H1 (cell line): ENCODE measurements at regions not wholly inside any gene's neighbourhood (a gene's known extent, or its start where the extent isn't known, plus 50 kb on each side); places are given as distances from the start of the nearest gene placed in this dataset.

ENCODE experiments used
- CTCF ChIA-PET: fragments of 300-600 bp; sonication (Branson Sonifier 250); formaldehyde crosslinking; loops from one replicate; lab custom pipeline; 2021; ENCODE audit not compliant: partially characterized antibody; lab: Charles Lee
- POLR2A ChIA-PET: fragments of 300-600 bp; sonication (Branson Sonifier 250); formaldehyde crosslinking; loops from one replicate; lab custom pipeline; 2021; ENCODE audit warnings: inconsistent platforms; ENCODE audit not compliant: partially characterized antibody; lab: Charles Lee
- DNase-seq, 2 experiments: peaks; one replicate each; pipeline versions ENCODE4 v3.0.0 to v3.0.0-alpha.2; 2010 to 2022; ENCODE audit warnings: low spot score in 2 of 2, low read depth in 1 of 2, mixed read lengths in 1 of 2
- FAIRE-seq: peaks from 2 replicates; lab custom pipeline; 2011; peaks lifted over from hg19 to GRCh38; lab: Jason Lieb, UNC
- H2AFZ ChIP-seq: 2 replicates; pipeline ENCODE4 v1.8.1; 2012; ENCODE audit warnings: low read length, inconsistent platforms
- H2AK5ac ChIP-seq: 2 replicates; pipeline ENCODE4 v1.6.1; 2013; ENCODE audit warnings: low read depth, low read length
- H2BK120ac ChIP-seq: replicated peaks from 2 replicates; pipeline ENCODE3; 2013; ENCODE audit warnings: low read depth, low read length, inconsistent platforms
- H2BK12ac ChIP-seq: 2 replicates; pipeline ENCODE4 v1.6.1; 2013; ENCODE audit warnings: low read depth, low read length
- H2BK15ac ChIP-seq: 2 replicates; pipeline ENCODE4 v1.6.1; 2013; ENCODE audit warnings: low read length
- H2BK20ac ChIP-seq: 2 replicates; pipeline ENCODE4 v1.6.1; 2013; ENCODE audit warnings: low read length
- H2BK5ac ChIP-seq: 2 replicates; pipeline ENCODE4 v1.6.1; 2013; ENCODE audit warnings: low read depth, low read length
- H3K14ac ChIP-seq: 2 replicates; pipeline ENCODE4 v1.6.1; 2013; ENCODE audit warnings: inconsistent platforms; ENCODE audit not compliant: insufficient read length
- H3K18ac ChIP-seq: 2 replicates; pipeline ENCODE4 v1.6.1; 2013; ENCODE audit warnings: low read length; ENCODE audit errors: extremely low read depth
- H3K23ac ChIP-seq: 2 replicates; pipeline ENCODE4 v1.6.1; 2013; ENCODE audit warnings: inconsistent platforms; ENCODE audit not compliant: insufficient read length
- H3K23me2 ChIP-seq: 2 replicates; pipeline ENCODE4 v1.6.1; 2013; ENCODE audit warnings: low read depth, low read length
- H3K27ac ChIP-seq: 2 replicates; pipeline ENCODE4 v1.6.1; 2011; ENCODE audit warnings: low read depth, low read length, inconsistent platforms
- H3K27me3 ChIP-seq, 4 experiments: replicated peaks in 1 of 4; 1 replicate in 1 of 4; 2 replicates in 3 of 4; pipeline versions ENCODE4 v1.6.1 to v1.8.1; 2011 to 2013; ENCODE audit warnings: low read length in 3 of 4, mild to moderate bottlenecking in 3 of 4, inconsistent platforms in 2 of 4, mixed read lengths in 2 of 4, moderate library complexity in 1 of 4; ENCODE audit not compliant: control insufficient read depth in 3 of 4, insufficient read depth in 3 of 4; ENCODE audit errors: extremely low read depth in 1 of 4
- H3K36me3 ChIP-seq, 4 experiments: 2 replicates each; pipeline versions ENCODE4 v1.6.1 to v1.8.1; 2011 to 2013; ENCODE audit warnings: mild to moderate bottlenecking in 4 of 4, low read length in 3 of 4, moderate library complexity in 2 of 4, control low read depth in 1 of 4, inconsistent platforms in 1 of 4; ENCODE audit not compliant: insufficient read depth in 4 of 4, control insufficient read depth in 2 of 4
- H3K4ac ChIP-seq: replicated peaks from 2 replicates; pipeline ENCODE3; 2013; ENCODE audit warnings: low read length, low read depth, mixed read lengths, inconsistent platforms; ENCODE audit not compliant: insufficient read length
- H3K4me1 ChIP-seq, 4 experiments: replicated peaks in 1 of 4; 1 replicate in 1 of 4; 2 replicates in 3 of 4; pipeline versions ENCODE4 v1.6.1 to v1.8.1; 2011 to 2013; ENCODE audit warnings: low read length in 3 of 4, inconsistent platforms in 2 of 4, mixed read lengths in 1 of 4; ENCODE audit not compliant: insufficient read depth in 4 of 4, control insufficient read depth in 3 of 4
- H3K4me2 ChIP-seq, 2 experiments: 2 replicates each; pipeline versions ENCODE4 v1.6.1 to v1.8.1; 2011 to 2013; ENCODE audit warnings: low read depth in 2 of 2, low read length in 2 of 2, control low read depth in 1 of 2, inconsistent platforms in 1 of 2, mild to moderate bottlenecking in 1 of 2; ENCODE audit not compliant: insufficient read depth in 1 of 2
- H3K4me3 ChIP-seq, 4 experiments: fragments of 200-600, 300-600 bp in 1 of 4; sonication (generic), shearing (Covaris generic), sonication (Bioruptor Twin) in 1 of 4; 2 replicates each; pipeline versions ENCODE4 v1.5.1 to v1.8.1; 2011 to 2016; ENCODE audit warnings: low read length in 4 of 4, low read depth in 3 of 4, control low read depth in 2 of 4, inconsistent platforms in 2 of 4, mild to moderate bottlenecking in 2 of 4, mixed read lengths in 1 of 4, moderate library complexity in 1 of 4; ENCODE audit not compliant: insufficient read depth in 2 of 4; ENCODE audit errors: extremely low read depth in 1 of 4
- H3K56ac ChIP-seq: replicated peaks from 2 replicates; pipeline ENCODE3; 2013; ENCODE audit warnings: low read depth, mild to moderate bottlenecking, mixed read lengths, low read length, inconsistent platforms; ENCODE audit not compliant: insufficient read length
- H3K79me1 ChIP-seq: 2 replicates; pipeline ENCODE4 v1.6.1; 2013; ENCODE audit warnings: low read depth, low read length, control low read depth
- H3K79me2 ChIP-seq, 2 experiments: 2 replicates each; pipeline versions ENCODE4 v1.6.1 to v1.8.1; 2012 to 2013; ENCODE audit warnings: low read length in 2 of 2, mild to moderate bottlenecking in 2 of 2, inconsistent platforms in 1 of 2; ENCODE audit not compliant: insufficient read depth in 2 of 2, control insufficient read depth in 1 of 2
- H3K9ac ChIP-seq, 4 experiments: replicated peaks in 1 of 4; 1 replicate in 1 of 4; 2 replicates in 3 of 4; pipeline versions ENCODE4 v1.6.1 to v1.8.1; 2011 to 2013; ENCODE audit warnings: low read depth in 3 of 4, low read length in 3 of 4, control low read depth in 2 of 4, mild to moderate bottlenecking in 2 of 4, moderate library complexity in 2 of 4, inconsistent platforms in 1 of 4; ENCODE audit errors: extremely low read depth in 1 of 4
- H3K9me3 ChIP-seq, 2 experiments: 2 replicates each; pipeline versions ENCODE4 v1.6.1 to v1.8.1; 2012 to 2013; ENCODE audit warnings: mild to moderate bottlenecking in 2 of 2, moderate library complexity in 2 of 2, control low read depth in 1 of 2, inconsistent platforms in 1 of 2, low read depth in 1 of 2, low read length in 1 of 2, mixed read lengths in 1 of 2; ENCODE audit not compliant: insufficient read depth in 2 of 2
- H4K20me1 ChIP-seq, 2 experiments: replicated peaks in 1 of 2; 2 replicates each; pipeline versions ENCODE3 to v1.8.1; 2011 to 2013; ENCODE audit warnings: inconsistent platforms in 2 of 2, low read length in 2 of 2, mild to moderate bottlenecking in 1 of 2; ENCODE audit not compliant: insufficient read depth in 2 of 2, control insufficient read depth in 1 of 2
- H4K5ac ChIP-seq: 2 replicates; pipeline ENCODE4 v1.6.1; 2013; ENCODE audit warnings: low read length, low read depth, mixed read lengths, inconsistent platforms; ENCODE audit not compliant: insufficient read length
- H4K8ac ChIP-seq: 2 replicates; pipeline ENCODE4 v1.8.0; 2013; ENCODE audit warnings: mild to moderate bottlenecking, moderate library complexity, low read length, inconsistent platforms; ENCODE audit not compliant: insufficient read depth; ENCODE audit errors: extremely low read depth
- H4K91ac ChIP-seq: replicated peaks from 2 replicates; pipeline ENCODE3; 2013; ENCODE audit warnings: low read length, mixed read lengths, inconsistent platforms; ENCODE audit not compliant: insufficient read length
- CHD2 ChIP-seq: IDR thresholded peaks from 2 replicates; pipeline ENCODE4 v1.6.1; 2012; ENCODE audit warnings: low read length, improper control_type of control experiment
- SIN3A ChIP-seq, 2 experiments: IDR thresholded peaks in 1 of 2; conservative IDR thresholded peaks in 1 of 2; 2 replicates each; pipeline ENCODE4 v1.6.1; 2011 to 2012; ENCODE audit warnings: low read length in 2 of 2, improper control_type of control experiment in 1 of 2, low read depth in 1 of 2, mild to moderate bottlenecking in 1 of 2
- WGBS, 2 experiments: shearing (Covaris generic) in 1 of 2; methylation state at CpG; one replicate each; pipeline versions ENCODE4 v1.1.6 to v1.1.7; 2013 to 2015; ENCODE audit warnings: low lambda C conversion rate in 2 of 2, mixed read lengths in 2 of 2, inconsistent platforms in 1 of 2, low coverage in 1 of 2, missing lambda C conversion rate in 1 of 2; ENCODE audit not compliant: insufficient replicate concordance in 2 of 2, insufficient coverage in 1 of 2, insufficient read length in 1 of 2; ENCODE audit errors: extremely low coverage in 1 of 2, missing lambda C conversion rate in 1 of 2; 5-methylcytosine and 5-hydroxymethylcytosine counted together

DNA sequence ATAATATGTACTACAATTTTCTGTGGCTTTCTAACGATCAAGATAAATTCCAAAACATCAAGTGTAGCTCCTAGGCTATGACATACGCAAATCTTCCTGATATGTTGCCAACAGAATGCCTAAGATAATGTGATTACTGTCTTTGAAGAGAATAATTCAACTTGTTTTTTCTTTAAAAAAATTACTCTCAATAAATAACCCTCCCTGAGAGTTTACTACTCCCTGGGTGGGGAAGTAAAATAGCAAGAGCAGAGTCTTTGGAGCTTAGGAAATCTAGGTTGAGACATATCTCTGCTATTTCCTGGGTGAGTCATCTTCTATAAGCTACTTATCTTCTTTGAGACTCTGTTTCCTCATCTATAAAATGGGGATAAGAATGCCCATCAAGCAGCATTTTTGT, 201.2 kb downstream of the ACTL7B start:
- no peak for DNase-seq
- POLR2A ChIA-PET, result no interaction called here
- TF ChIP-seq SIN3A (conservative IDR thresholded peaks at IDR 0.05 in 1 of 2, IDR thresholded peaks at IDR 0.05 in 1 of 2; ENCODE audit: low read depth in 1 of 2, low read length in 2 of 2) (no peak), CHD2 (no peak)

More for the DNA sequence above, 201.2 kb downstream of the ACTL7B start:
- H3K79me2 ChIP-seq, result no peaks in the 10 kb centered on the region
- H3K9me3 ChIP-seq, result peaks cover 12 to 14% of the 10 kb centered on the region in 2 experiments; a peak in 3 of 4 replicates
- no peak overlapping the region for H2BK5ac ChIP-seq
- FAIRE-seq, result no peak
- CTCF ChIA-PET, result no interaction called here
- no peaks in the 10 kb centered on the region for H4K20me1 ChIP-seq
- 100% methylated on average over 2 of the region's 2 CpGs; no CpG with 5 or more reads in 1 of the 2 experiments for WGBS, 2 experiments
- H4K8ac ChIP-seq, result no peak overlapping the region
- no peak overlapping the region for H3K56ac ChIP-seq
- H3K9ac ChIP-seq, result no peak overlapping the region
- H3K14ac ChIP-seq, result no peak overlapping the region
- H2BK20ac ChIP-seq, result no peak overlapping the region
- no peak overlapping the region for H3K23ac ChIP-seq
- H3K4ac ChIP-seq, result no peak overlapping the region
- no peak overlapping the region for H3K4me3 ChIP-seq
- no peak overlapping the region for H2BK120ac ChIP-seq
- no peaks in the 10 kb centered on the region for H3K27me3 ChIP-seq
- H3K4me2 ChIP-seq, result no peak overlapping the region
- H3K18ac ChIP-seq, result no peak overlapping the region
- H2BK15ac ChIP-seq, result no peak overlapping the region
- H2BK12ac ChIP-seq, result no peak overlapping the region
- H2AK5ac ChIP-seq, result no peak overlapping the region
- H3K4me1 ChIP-seq, result no peaks in the 10 kb centered on the region
- no peak overlapping the region for H4K5ac ChIP-seq
- H3K79me1 ChIP-seq, result no peaks in the 10 kb centered on the region
- no peaks in the 10 kb centered on the region for H3K36me3 ChIP-seq
- H3K23me2 ChIP-seq, result no peaks in the 10 kb centered on the region; the same call in 1 of the 2 replicates
- H4K91ac ChIP-seq, result no peak overlapping the region
- no peak overlapping the region for H3K27ac ChIP-seq
- no peak overlapping the region for H2AFZ ChIP-seq
